GM10266 (cell line): ENCODE measurements at regions not wholly inside any gene's neighbourhood (a gene's known extent, or its start where the extent isn't known, plus 50 kb on each side); places are given as distances from the start of the nearest gene placed in this dataset.
A peak's percentile ranks its signal among the peaks of the same experiment; 100 is the strongest.

Experiments used
- DNase-seq: peaks from one replicate; pipeline ENCODE4 v3.0.0; 2012; ENCODE audit errors: extremely low spot score
- CTCF ChIP-seq: IDR thresholded peaks from 2 replicates; pipeline ENCODE4 v1.5.1; 2012; ENCODE audit warnings: mild to moderate bottlenecking, low read depth; ENCODE audit not compliant: control insufficient read depth, insufficient read depth; ENCODE audit errors: missing control alignments

DNA sequence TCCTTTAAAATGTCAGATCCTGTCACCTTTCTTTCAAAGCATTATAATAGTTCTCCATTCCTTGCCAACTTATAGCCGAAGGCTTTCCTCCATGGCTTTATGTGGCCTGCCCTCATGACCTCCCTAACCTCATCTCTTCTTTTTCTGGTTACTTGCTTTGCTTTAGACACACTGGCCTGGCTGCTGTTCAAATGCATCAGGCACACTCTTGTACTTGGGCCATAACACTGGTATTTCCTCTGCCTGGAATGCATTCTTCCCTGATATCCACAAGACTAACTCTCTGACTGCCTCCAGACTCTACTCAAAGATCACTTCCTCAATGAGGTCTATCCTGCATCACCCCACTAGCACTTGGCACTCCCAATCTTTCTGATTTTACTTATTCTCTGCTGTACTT lies 710.3 kb downstream of the KCNA4 start:
- DNase-seq = no peak
- TF ChIP-seq CTCF = no peak

DNA sequence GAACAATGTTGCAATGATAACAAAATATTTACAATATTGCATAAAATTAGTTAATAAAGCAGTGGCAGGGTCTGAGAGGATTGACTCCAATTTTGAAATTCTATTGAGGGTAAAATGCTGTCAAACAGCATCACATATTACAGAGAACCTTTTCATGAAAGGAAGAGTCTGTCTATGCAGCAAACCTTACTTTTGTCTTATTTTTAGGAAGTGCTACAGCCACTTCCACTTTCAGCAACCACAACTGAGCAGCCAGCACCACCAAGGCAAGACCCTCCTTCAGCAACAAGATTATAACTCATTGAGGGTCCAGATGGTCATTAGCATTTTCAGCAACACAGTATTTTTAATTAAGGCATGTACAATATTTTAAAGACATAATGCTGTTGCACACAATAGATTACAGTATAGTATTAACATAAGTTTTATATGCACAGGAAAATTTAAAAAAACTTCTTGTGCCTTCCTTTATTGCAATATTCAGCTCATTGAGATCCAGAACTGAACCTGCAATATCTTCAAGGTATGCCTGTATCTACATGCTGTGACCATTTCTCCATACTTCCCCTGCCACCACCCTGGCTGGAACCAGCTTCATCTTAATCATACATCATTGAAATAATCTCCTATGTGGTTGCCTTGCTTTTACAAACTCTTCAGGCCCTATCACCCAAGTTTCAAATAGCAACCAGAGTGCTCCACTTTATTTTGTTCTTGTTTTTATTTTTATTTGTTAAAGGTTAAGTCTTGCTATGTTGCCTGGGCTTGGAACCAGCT lies 711.2 kb downstream of the KCNA4 start:
- DNase-seq = no peak
- TF ChIP-seq CTCF = no peak

DNA sequence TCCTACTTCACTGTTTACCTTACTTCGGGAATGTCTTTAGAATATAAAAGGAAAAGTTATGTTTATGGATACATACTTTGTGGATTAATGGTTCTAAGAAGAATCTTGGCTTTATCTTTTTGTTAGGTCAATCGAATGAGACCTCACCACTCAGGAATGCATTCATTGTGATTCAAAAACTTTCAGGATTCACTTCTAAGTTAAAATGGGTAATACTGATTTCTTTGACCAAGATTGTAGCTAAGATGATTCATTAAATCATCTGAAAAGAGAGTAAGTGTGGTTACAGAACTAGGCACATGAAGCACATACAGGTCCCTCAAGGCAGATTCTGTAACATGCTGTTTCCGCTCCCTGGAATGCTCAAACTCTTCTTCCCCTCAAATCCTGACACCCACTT lies 716.4 kb downstream of the KCNA4 start:
- TF ChIP-seq CTCF = no peak
- no peak for DNase-seq

- no peak for DNase-seq
- TF ChIP-seq CTCF = no peak
Observed at GRCh38 chr11:29296680-29297079, 720.1 kb downstream of the KCNA4 start.

DNA sequence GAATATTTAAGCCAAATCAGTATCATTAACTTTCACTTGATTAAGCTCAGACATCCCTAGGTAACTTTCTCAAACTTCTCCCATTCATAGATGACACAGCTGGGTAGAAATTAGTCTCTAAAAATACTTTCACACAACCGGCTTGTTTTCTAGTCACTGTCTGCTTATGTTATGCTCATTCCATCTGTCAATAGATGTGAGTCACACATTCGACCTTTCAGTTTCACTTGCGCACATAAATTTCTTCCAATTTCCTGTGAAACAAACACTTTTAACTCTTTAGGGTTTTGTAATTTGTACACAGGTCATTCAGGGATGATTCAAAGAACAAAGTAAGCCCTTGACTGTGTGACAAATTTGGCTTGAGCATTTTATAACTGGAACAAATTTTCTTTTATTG lies 723.0 kb downstream of the KCNA4 start:
- peak; percentile 4 for DNase-seq
- no peak for TF ChIP-seq CTCF

DNA sequence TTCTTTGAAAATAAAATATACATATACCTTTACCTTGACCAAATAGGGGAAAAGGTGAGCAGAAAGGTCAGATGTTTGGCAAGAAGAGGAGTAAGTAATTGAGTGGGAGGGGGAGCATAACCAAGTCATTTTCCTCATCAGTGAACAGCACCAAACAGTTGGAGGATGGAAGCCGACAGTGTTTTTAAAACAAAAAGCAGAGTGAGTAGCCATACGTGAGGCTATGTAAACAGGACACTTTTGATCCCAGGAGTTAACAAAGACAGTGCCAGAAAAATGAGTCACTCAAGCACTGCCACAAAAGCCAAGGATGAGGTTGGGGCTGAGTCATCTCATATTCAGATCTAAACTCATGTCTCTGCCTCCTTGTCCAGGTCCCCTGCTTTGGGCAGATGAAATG lies 734.7 kb downstream of the KCNA4 start:
- no peak for TF ChIP-seq CTCF

DNA sequence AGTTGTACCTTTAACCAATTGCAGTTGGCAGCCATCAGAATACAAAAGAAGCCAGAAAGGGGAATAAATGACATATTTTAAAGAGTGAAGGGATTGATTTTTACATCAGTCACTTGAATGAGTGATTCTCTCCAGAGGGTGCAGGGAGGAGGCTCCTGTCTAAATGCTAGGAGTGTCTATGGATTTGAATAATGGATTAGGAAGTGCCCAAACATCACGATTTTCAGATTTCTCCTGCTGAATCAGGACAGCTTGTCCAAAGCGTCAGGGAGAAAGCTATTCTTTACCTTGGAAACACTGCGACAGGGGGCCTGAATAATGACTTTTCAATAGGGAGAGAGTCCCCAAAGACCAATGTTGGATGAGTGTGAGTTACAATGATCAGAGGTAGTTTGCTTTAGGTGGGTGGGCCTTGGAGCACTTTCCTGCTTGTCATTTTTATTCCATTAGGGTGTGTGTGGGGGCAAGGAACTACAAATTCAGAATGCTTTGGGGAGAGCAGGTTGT lies 735.5 kb downstream of the KCNA4 start:
- no peak for DNase-seq

More for the DNA sequence above, 734.7 kb downstream of the KCNA4 start:
- no peak for DNase-seq

More for the DNA sequence above, 735.5 kb downstream of the KCNA4 start:
- TF ChIP-seq CTCF = no peak
